8988T (cell line): ENCODE measurements at regions not wholly inside any gene's neighbourhood (a gene's known extent, or its start where the extent isn't known, plus 50 kb on each side); places are given as distances from the start of the nearest gene placed in this dataset.

ENCODE experiments used
- DNase-seq: peaks from one replicate; pipeline ENCODE4 v3.0.0; 2011

DNA sequence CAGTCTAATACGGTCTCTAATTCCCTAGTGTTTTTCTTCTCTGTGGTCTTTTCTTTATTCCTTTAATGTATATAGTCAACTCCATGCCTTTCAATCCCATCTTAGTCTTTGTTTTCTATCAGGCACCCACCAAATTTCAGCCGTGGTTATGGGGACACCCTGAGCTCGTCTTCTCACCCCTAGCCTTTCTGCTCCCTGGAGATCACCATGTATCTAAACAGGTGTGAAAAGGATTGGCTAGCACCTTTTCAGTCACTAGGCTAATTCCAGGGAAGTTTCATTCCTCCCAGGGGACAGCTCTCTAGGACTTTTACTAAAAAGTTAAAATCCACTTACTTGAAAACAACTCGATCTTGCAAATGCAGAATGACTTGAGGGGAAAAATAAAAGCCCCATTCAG, 291.3 kb downstream of the ETNK1 start:
- no peak for DNase-seq

DNA sequence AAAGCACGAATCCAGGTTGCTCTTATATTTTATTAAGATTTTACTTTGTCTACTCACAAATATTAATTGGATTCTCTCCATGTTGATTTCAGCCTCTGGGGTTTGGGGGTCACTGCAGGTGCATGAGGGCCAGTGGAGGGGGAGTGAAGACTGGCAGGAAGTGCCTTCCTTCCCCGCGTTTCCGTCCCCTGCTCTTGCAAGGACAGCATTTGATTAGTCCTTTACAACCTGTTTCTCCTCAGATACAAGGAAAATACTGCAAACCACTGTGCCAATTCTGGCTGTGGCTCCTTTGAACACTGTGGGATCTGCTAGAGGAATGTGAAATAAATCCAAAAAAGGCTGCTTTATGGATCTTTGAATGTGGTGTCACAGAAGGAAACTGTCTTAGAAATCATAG, 291.8 kb downstream of the ETNK1 start:
- DNase-seq = no peak

GRCh38 chr12:22919883-22920282, 294.9 kb downstream of the ETNK1 start:
- no peak for DNase-seq

- no peak for DNase-seq
Observed at GRCh38 chr12:22923768-22924167, 298.8 kb downstream of the ETNK1 start.

DNA sequence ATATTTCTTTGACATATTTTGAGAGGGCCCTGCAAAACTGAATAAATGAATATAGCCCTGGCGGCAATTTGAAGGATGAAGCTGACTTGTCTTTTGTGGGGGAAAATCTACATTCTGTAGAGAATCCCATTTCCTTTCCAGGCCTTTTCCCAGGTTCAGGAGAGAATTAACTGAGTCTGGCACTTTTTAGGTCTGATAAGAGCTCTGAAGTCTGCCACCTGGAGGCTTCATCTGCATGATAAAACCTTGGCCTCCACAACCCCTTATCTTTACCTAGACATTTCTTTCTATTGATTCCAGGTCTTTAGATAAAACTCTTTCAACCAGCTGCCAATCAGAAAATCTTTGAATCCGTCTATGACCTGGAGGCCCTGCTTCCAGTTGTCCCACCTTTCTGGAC, 299.4 kb downstream of the ETNK1 start:
- DNase-seq = no peak

- DNase-seq = no peak
Observed at GRCh38 chr12:22925623-22926022, 300.7 kb downstream of the ETNK1 start.

DNA sequence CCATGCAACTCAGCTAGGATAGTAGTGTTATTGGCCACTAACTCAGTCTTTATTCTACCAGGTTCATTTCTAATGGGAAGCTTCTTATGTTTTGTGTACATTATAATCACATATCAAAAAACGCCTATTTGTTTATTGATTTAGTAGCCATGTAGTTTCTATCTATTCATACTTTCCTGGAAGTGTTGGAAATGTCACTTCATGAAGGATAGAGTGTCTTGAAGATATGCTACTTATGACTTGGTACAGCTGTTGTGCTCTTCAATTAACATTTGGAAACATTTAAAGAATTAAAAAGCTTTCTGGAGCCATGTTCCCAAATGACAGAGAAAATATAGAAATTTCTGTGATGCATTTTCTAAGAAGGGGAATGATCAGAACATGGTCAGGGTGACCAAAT, 307.5 kb downstream of the ETNK1 start:
- no peak for DNase-seq

DNA sequence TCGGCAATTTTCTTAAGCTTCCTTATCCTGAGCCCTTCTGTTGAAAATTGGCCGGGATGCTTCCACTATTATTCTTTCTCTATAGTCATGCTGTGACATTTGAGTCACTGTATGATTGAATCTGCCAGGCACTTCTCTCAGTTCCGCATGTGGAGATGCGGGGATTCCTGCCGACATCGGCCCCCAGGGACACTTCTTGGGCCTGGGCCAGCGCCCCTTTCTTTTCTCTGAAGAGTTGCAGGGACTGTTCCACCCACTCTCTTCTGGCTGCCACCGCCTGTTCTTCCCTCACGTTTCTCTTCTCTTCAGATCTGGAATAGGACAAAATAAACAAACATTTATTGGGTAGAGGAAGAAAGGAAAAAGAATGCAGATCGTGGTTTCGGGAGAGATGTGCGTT, 310.1 kb downstream of the ETNK1 start:
- no peak for DNase-seq

DNA sequence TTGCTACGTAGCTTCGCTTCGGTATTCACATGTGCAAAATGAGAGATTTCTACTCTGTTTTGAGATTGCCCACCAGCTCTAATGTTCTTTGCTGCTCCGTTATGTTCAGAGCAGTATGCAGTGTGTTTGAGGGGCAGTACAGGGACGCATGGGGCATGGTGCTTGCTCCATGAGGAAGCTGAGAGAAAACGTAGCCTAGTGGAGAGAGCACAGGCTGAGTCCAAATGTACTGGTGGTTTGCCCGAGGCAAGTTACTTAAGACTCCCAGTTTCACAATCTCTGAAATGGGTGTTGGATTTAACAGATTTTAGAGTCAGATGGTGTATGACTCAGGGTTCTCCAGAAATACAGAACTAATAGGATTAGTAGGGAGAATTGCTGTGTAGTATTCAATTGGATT, 310.5 kb downstream of the ETNK1 start:
- DNase-seq = no peak

- DNase-seq = no peak
Observed at GRCh38 chr12:22938323-22938722, 313.4 kb downstream of the ETNK1 start.

GRCh38 chr12:22951206-22951605, 326.2 kb downstream of the ETNK1 start:
- no peak for DNase-seq

GRCh38 chr12:22956690-22957089, 331.7 kb downstream of the ETNK1 start:
- DNase-seq = no peak

- no peak for DNase-seq
Observed at GRCh38 chr12:22967171-22967570, 342.2 kb downstream of the ETNK1 start.

DNA sequence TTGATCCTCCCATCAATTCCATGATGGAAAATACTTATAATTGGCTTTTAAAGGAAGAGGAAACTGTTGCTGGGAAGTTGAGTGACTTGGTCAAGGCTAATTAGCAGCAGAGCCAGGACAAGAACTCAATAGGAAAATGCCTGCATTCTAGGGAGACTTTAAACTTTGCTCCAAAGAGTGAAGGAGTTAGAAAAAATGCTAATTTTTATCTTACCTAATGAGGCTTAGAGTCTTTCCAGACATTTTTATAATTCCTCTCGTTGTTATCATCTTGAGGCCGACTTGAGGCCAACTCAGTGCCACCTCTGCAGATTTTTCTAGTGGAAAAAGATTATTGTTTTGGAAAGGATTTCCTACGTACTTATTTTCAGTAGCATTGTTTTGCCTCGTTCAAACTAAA, 344.6 kb downstream of the ETNK1 start:
- DNase-seq = no peak

DNA sequence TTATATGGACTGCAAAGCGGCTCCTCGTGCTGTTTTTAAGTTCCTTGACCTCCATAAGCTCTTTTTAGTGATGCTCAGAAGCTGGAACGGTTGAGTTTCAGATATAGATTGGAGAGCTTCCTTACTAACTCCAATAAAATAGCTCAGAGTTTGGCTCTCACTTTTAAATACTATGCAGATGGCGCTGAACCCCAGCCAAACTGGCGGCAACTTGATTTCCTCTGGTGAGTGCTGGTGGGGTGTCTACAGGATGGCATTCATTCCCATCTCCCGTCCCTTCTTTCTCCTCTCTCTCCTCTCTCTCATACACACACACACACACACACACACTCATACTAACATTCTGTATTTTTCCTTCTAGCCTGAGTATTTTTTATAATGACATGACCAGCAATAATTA, 346.3 kb downstream of the ETNK1 start:
- no peak for DNase-seq

DNA sequence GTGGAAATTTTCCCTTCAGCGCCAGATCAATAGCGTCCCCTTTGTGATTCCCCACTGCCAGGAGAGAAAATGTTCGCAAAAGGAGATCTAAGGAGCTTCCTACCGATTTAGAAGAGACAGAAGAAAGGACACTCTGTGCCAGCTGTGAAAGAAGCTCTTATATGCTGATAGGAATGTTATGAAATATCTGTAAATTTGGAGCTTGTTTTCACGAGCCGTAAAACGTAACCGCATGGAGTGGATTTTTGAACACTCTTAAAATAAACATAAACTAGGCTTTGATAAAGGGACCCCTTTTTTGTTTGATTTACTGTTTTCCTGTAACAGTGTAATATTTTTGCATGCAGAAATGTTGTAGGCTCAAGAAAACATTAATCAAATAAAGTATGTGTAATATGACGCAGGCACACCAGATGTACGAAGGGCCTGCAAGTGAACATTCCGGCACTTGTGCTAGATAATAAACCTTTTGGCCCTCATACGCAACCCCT, 346.8 kb downstream of the ETNK1 start:
- DNase-seq = no peak

DNA sequence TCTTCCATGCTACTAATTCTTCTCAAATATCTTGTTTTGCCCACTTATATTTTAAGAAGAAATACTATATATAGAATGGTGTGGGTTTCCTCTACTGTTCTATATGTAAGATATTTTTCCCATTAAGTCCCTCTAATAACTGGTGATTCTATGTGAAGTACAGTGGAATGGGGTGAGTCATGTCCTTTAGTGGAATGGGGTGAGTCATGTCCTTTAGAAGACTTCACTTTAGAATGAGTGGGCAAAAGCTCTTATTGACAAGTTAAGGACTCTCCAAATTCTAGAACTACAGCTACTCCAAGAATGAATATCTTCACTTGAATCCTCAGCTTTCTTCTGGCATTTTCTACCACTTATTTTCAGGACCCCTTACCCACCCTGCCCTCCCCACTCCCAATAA, 349.9 kb downstream of the ETNK1 start:
- DNase-seq = no peak

- peak; percentile 10 for DNase-seq
Observed at GRCh38 chr12:22978962-22979361, 354.0 kb downstream of the ETNK1 start.

GRCh38 chr12:22979854-22980469, 355.0 kb downstream of the ETNK1 start:
- DNase-seq = no peak

- no peak for DNase-seq
Observed at GRCh38 chr12:22981711-22982110, 356.7 kb downstream of the ETNK1 start.

GRCh38 chr12:22982635-22983034, 357.7 kb downstream of the ETNK1 start:
- DNase-seq = no peak

DNA sequence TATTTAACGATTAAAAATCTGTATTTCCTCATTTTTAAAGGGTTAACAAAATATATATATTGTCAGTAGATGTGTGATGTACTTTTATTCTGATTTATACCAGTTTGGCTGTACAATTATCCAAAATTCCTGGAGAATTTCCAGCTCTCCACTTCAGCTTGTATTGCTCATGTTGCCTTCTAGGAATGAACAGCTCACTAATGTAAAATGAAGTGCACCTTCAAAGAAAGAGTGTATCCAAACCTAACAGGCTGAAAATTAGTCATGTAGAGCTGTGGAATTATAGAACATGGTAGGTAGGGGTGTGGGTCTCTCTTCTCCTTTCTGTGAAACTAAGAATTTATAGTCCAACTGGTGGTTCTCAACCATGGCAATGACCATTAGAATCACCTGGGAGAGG, 362.0 kb downstream of the ETNK1 start:
- no peak for DNase-seq

DNA sequence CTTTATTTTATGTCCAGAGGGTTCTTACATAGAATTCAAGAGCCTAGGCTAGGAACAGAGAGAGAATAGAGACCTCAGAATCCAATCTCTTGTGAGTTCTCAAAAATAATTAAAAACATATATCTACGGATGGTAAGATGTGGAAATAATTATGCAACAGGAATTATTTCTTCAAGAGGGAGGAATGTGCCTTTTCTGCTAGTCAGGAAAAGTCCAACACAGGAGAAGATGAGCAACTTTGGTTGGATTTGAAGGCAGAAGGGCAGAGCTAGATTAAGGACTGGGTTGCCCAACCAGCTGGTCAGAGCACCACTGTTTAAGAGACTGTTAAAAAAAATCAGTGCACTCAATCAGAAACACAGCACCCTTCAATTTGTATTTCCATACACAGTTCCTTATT, 365.5 kb downstream of the ETNK1 start:
- no peak for DNase-seq

- DNase-seq = no peak
Observed at GRCh38 chr12:22991250-22991844, 366.4 kb downstream of the ETNK1 start.
